ENCODE measurements at regions not wholly inside any gene's neighbourhood (a gene's known extent, or its start where the extent isn't known, plus 50 kb on each side); places are given as distances from the start of the nearest gene placed in this dataset.
"Not testable (repeated sequence)": the region's sequence is repeated elsewhere in the genome, so short reads cannot be mapped to it uniquely, and the experiment has no call there.

DNA sequence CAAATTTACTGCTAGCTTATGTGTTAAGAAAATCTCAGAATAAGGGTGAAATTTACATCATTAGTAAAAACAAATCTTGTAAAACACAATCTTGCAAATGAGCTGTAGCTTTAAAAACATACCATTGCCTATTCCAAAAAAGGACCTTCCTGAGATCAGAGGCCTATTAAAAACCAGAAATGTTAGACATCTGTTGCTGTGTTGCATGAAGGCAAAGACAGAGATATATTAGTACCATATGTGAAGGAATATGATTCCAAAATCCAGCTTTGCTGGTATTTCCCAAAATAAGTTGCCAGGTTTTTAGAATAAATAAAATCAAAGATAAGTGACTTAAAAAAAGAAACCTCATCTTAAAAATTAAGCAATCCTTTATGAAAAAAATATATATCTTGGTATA is 504.1 kb upstream of the CDIN1 start:
- DNase-seq (ENCODE audit: low read depth in 2 of 2), result no peak

DNA sequence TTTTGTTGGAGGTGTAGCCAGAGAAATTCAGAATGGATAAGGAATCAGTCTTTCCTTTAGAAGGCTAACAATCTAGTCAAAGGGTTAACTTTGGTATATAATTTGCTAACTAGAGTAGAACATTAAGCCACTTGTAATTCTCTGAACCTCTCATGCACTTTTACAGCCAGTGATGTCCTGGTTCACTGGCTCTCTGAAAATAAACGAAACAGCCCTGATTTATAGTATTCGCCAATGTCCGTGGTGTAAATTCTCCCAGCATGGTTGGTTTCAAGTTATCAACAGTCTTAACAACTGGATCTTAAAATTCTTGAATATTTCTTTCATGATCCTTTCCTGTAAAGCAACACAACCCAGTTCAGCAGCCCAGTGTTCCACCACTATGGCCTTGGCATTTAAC is 500.4 kb upstream of the CDIN1 start:
- DNase-seq (ENCODE audit: low read depth in 2 of 2), result no peak

DNA sequence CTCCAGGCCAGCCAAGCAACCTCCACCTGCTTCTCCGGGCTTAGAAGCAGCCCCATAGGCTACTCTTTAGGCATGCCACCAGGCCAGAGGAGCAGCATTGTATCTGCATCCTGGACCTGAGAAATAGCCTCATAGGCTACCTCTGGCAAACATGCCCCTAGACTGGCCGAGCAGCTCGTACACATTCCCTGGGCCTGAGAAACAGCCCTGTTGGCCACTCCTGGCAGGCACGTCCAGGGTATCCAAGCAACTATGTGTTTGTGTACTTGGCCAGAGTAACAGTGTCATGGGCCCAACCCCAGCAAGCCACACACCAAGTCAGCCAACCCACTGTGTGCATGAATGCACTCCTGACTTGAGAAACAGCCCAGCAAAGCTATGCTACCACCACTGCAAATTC is 498.7 kb upstream of the CDIN1 start:
- no peak for DNase-seq (ENCODE audit: low read depth in 2 of 2)

DNA sequence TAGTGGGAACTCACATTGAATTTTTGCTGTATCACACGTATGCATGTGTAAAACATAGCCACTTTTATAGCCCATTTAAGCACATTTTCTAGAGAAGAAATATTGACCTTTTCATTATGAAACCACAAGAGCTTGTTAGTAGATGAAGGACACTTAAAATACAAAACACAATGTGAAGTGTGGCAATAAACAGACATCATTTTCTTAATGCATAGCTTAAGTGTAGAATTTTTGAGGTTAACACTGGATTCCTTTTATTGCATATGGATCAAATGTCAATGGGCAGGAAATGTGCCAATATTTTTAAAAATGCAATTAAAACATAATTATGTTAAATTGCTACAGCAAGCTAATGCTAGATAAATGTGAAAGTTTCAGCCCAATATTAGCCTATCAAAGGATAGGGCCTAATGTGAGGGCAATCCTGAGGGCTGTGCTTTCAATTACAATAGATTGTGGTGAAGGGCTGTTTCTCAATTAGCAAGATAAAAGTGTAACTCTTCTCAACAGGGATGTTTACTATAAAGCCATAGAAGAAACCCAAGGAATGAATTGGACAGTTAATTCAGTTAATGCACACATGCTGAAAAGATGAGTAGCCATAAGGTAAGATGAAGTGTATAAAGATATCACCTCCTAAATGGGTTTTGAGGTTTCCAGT is 489.0 kb upstream of the CDIN1 start:
- DNase-seq (ENCODE audit: low read depth in 2 of 2), result no peak

DNA sequence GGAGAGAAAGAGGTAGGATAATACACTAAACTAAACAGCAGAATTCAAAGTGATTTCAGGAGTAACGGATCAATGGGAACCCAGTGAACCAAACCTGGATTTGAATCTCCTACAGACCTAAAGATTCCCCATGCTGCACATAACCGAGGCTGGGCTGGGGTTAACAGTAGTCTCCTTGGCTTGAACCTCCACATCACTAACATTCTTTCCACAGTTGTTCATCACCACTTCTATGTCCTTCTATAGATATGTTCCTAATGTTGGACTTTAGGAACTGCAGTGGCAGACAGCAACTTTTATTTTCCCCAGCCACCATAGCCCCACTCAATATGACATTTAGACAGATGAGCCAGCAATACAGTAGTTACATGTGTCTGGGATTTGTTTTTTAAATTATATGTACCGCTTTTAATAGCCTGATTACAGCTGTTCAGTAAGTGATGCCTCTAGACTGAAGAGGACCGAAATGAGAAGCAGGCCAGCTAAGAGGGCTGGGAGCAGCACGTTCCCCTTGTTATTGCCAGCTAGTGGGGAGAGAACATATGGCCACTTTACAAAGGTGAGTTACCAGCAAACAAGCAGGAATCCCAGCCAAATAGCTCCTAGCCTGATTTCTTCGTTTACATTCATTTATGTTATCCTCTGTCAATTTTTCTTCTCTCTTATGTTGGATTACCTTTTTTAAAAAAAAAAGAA is 472.6 kb upstream of the CDIN1 start:
- DNase-seq (ENCODE audit: low read depth in 2 of 2), result no peak

DNA sequence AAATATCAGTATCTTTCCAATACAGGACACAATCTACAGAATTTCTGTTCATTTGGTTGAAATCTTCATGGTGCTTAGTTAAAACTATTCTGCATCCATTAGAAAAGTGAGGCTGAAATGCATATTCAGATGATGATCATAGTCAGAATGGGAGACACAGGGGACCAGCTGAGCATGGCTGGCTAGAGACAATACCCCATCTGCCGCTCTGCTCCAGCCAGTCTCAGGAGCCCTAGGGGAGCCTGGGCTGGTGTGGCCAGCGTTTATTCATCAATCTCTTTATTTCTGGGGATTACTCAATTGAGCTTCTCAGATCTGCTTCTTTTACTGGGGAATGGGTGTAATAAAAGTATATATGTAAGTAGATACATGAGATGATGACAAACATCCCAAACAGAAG is 470.9 kb upstream of the CDIN1 start:
- DNase-seq (ENCODE audit: low read depth in 2 of 2), result no peak

DNA sequence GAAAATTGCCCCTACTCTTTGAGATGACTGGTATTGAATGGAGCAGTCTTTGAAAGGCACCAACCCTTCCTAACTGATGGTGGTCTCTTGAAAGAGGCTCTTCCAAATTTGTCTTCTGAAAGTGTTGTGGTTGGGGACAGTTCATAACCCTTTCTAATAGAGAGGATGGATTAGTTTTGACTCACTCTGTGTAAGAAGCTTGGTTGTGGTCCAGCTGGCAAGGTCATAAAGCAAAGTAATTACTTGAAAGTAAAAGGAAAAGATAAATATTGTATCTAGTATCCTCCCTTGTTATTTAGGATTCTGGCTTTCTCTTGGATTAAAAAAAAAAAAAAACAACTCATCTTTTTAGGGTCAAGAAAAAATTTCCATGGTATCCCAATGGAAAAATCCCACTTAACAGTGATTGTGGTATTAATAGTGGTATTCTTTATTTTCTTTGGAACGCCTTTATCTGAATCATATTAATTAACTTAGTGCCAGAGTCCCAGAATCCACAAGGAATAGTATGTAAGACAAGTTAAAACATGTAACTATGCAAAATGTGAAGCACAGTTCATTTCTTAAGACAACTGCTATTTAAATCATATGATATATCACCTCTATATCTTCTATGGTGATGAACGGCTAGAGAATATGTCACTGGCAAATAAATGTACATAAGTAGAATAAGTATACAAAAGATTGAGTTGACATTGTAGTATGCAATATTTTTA is 469.3 kb upstream of the CDIN1 start:
- DNase-seq (ENCODE audit: low read depth in 2 of 2), result no peak

DNA sequence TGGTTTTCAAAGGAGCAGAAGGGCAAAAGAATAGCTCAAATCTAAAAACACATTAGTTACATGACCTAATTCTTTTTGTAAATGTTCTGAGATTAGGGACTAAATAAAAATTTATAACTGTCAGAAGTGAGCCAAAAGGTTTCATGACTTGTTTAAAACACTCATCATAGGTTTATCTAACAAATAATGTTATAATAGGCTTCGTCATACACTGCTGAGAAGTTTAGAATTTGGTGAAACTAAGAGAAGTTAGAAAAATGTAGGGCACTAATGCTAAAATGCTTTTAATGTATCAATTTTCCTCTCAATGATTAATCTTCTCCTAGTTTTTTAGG is 468.8 kb upstream of the CDIN1 start:
- no peak for DNase-seq (ENCODE audit: low read depth in 2 of 2)

DNA sequence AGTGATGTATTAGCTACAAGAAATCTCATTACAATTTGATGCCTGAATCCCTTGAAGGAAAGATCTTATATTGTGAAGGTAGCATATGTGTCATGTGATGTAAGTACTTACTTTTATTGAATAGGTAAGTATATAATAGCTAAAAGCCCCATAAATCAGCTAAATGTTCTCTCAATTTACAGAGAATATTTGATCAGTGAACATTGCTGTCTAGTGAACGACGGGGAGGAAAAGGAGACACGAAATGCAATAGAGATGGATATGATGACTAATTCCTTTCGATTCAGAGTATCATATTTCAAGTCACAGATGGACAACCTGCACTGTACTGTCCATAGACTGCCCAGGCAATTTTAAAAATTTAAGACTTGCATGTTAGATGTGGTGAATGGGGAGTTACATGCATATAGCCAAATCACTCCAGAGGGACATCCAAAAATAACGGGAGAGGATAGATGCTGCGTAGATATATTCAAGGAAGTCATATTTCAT is 462.1 kb upstream of the CDIN1 start:
- no peak for DNase-seq (ENCODE audit: low read depth in 2 of 2)

DNA sequence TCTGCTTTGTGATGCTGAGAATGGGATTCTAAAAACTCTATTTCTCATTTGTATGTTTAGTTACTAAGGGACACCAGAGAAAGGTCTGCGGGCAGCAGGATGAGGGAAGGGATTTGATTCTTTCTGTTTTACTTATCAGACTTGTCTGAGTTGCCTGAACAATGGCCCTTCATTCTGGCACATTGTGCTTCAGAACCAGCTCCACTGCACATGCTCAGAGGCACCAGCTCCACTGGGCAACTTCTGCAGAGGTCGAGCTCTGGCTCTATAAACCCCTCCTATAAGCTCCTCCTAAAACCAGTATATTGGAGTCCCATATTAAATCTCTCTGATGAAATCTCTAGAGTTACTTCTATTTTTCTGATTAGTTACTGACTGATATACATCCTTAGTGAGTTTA is 453.2 kb upstream of the CDIN1 start:
- no peak for DNase-seq (ENCODE audit: low read depth in 2 of 2)

DNA sequence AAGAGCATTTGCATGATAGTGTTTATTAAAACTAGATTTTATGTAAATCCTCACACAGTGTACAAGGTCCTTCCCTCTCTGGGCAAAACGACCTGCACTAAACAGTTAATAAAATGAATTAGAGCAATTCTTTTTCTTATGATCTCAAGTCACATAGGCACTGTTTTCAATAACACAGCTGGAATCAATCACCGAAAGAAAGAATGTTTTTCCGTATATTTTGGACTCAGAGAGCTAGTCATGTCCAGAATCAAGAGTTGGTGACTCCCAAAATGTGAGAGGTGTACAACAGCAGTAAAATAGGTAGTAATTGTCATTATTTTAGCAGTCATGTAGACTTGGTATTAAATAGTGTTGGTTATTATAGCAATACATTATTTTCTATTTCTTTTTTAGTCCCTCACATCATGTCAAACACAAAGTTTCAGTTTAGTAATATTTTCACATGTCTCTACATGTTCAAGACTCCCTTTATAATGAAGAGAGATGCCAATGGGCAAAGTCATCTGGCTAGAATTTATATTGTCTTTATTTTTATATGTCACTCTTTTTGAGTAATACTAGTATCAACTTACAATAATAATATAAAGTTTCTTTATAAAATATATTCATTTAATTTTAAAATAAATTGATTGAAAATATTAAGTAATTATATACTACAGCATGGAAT is 448.6 kb upstream of the CDIN1 start:
- DNase-seq (ENCODE audit: low read depth in 2 of 2), result no peak

DNA sequence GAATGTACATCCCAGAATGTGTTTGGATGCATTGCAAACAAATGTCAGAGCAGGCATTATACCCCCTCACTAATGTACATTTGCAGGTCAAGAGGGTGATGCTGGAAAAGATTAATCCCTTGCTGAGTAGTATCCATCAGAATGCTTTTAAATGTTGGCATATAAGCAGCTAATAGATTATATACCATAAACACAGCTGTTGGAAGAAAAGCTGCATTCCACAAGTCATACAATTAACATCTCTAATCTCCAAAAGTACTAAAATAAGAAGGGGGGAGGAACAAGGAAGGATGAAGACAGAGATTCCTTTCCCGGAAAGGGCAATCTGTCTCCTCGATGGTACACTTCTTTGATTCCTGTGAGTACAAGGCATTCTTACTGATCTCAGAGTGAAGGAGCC is 445.7 kb upstream of the CDIN1 start:
- no peak for DNase-seq (ENCODE audit: low read depth in 2 of 2)

DNA sequence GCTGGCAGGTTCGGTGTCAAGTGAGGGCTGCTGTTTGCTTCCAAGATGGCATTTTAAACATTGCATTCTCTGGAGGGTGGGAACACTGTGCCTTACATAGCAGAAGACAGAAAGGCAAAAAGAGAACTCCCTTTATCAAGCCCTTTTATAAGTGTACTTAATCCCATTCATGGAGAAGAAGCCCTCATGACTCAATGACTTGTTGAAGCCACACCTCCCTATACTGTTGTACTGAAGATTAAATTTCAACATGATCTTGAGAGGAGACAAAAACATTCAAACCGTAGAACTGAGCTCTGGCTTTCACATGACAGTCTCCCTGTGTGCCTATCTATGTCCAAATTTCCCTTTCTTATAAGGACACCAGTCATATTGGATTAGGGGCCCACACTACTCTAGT is 443.4 kb upstream of the CDIN1 start:
- no peak for DNase-seq (ENCODE audit: low read depth in 2 of 2)

DNA sequence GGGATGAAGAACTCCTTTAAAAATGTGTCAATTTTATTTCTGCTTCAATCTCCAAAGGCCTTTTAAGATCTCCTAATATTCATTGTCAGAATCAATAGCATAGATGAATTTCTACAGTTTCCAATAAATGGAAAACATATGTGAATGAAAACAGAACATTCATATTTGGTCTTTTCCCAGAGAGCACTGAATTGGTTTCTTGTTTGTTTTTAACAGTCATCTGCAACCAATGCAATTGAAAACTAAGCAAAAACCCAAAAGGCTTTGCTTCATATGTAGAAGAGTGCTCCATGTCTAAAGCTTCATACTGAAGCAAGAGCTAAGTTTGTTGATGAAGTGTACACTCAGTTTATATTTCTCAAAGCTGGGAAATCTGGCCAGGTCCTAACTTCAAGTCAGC is 426.5 kb upstream of the CDIN1 start:
- DNase-seq (ENCODE audit: low read depth in 2 of 2), result no peak

DNA sequence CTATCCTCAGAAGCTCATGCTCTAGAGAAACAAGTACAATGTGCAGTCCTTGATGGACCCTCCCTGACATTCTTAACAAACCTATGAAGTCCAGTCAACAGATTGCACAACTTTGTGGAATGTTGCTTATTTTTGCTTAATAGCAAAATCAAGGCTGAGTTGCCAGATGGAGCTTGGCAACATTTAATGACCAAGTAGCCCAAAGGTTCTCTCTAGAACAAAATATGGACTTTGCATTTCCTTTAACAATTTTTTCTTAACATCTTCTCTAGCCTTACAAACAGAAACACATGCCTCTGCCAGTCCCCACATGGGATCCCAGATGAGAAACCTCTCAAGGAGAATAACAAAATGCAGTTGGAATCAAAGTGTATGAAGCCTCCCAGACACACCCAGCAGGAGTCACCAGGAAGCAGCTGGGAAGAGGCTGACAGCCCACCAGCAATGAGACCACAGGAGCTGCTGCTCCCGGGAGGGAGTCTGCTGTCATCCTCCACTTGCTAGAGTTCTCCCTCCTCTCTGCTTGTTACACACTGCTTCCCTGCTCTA is 422.5 kb upstream of the CDIN1 start:
- DNase-seq (ENCODE audit: low read depth in 2 of 2), result no peak

DNA sequence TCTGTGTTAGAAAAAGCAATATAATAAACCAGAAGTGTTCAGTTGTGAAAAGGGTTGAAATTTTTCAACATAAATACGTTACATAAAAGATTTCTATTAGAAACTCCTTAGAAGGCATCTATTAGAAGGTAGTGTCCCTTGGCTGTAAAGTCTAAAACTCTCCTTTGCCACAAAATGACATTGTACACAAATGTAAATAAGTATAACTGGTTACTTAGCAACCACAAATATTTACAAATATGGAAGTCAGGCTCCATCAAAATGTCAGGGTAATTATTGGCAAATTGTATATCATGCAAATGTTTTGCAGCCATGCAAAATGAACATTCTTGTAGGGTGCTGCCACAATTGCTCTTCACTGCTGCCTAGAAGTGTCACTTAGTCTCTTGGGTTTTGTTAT is 419.1 kb upstream of the CDIN1 start:
- no peak for DNase-seq (ENCODE audit: low read depth in 2 of 2)

DNA sequence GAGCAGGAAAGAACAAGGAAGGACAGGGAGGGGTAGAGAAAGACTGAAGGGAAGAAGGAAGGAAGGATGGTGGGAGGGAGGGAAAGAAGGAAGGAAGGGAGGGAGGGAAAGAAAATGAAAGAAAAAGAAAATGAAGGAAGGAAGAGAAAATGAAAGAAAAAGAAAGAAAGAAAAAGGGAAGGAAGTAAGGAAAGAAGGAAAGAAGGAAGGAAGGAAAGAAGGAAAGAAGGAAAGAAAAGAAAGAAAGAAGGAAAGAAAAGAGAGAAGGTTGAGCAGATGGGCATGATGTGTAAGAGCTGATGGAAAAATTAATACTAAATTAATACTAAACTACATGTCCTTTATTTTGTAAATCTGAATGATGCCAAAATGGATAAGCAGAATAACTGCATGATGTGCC is 418.3 kb upstream of the CDIN1 start:
- DNase-seq (ENCODE audit: low read depth in 2 of 2), result no peak

DNA sequence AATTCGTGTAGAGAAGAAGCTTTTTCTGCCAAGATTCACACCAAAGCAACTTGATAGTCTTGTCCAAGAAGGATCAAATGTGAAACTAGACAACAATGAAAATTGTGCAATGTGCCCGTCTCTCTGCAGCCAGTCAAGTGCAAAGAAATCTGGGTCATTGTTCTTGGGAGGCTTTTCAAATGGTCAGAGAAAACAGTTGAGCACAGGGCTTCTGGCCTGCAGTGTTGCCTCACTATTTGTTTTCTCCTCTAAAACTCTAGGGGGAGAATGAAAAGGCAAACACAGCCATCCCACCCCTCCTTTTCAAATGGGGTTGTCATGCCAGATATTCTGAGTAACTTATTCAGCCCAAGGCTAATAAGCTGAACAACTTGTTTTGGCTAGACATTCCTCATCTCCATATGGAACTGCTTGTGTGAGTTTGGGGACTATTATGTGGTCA is 417.6 kb upstream of the CDIN1 start:
- no peak for DNase-seq (ENCODE audit: low read depth in 2 of 2)

DNA sequence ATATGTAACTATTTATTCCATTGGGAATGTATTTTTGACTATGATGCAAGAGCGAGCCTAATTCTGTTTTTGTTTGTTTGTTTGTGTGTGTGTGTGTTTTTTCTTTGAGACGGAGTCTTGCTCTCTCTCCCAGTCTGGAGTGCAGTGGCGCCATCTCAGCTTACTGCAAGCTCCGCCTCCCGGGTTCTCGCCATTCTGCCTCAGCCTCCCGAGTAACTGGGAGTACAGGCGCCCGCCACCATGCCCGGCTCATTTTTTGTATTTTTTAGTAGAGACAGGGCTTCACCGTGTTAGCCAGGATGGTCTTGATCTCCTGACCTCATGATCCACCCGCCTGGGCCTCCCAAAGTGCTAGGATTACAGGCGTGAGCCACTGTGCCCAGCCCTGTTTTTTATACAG is 415.4 kb upstream of the CDIN1 start:
- DNase-seq (ENCODE audit: low read depth in 2 of 2), result not testable (repeated sequence)

DNA sequence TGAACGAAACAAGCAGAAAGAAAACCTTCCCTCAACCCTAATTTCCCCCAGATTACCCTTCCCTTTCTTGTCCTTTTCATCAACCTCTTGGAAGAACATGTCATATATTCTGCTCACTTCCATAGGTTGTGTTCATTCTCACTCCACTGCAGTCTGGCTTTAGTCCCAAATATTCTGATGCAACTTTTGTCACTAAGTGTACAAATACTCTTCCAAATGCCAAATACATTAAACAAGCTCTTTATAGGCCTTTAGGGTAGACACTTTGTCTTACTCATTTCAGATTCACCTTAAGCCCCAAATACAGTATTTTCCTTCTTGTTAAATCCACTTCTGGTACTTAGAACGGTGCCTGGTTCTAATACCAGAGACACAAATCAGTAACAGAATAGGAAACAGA is 406.5 kb upstream of the CDIN1 start:
- no peak for DNase-seq (ENCODE audit: low read depth in 2 of 2)

DNA sequence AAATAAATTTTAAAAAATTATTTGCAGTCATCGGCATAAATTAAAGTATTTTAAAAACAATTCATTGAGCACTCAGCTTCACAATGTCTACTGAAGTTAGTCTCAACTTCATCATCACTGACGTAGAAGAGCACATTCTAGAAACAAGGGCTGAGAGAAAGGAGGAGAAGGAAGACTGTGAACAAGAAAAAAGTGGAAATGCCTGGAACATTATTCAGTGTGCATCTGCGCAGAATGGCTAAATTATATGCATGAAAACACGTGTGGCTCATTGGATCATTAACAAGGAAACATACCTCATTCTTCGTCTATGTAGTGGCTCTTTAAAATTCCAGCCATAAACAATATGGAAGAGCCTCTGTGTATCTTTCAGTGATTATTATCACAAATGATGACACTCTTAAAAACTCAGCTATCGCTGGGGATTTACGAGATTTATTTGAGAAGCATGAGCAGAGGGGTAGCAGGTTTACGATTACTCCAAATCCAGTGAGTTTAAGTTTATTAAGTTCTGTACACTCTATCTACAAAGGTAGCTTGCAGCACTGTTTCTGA is 404.2 kb upstream of the CDIN1 start:
- no peak for DNase-seq (ENCODE audit: low read depth in 2 of 2)

DNA sequence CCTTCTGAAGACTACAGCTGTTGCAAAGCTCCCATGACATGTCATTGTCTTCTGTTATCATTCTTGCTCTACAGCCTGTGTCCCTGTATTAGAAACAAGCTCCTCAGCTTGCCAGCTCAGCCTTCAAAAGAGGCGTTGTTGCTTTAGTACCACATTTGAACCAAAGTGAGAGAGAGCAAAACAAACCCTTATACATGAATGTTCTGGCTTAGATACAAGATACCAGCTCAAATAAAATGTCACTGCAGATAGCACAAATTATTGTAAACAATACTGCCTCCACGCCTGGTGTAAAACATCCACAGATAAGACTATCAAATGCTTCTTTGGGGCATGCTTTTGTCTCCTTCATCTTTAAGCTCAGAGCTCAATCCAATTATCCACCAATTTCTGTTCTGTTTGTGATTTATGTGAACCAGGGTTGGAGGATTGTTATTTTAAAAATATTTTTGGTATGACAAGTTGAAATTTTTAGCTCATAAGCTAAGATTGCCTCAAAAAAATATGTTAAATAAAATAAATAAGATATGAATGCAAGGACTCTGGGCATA is 403.6 kb upstream of the CDIN1 start:
- no peak for DNase-seq (ENCODE audit: low read depth in 2 of 2)
